ENCODE measurements at regions not wholly inside any gene's neighbourhood (a gene's known extent, or its start where the extent isn't known, plus 50 kb on each side); places are given as distances from the start of the nearest gene placed in this dataset.

DNA sequence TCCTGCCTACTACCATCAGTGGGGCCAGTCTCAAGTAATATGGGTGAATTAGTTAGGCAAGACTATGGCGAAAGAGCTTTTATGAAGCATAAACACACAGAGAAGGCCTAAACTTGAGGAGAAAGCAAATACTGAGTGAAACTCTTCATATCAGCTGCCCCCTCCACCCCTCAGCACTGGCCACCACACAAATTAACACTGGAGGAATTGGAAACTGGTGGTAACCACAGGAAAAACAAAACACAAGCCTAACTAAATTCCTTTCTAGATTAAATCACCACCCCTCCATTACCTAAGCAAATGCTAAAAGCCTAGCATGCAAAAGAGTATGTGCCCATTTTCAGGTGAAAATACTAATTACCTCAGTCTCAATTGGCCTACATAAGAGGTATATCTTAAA lies 774.7 kb upstream of the NECTIN3 start:
- Histone ChIP-seq H3K79me1 (replicated peaks; ENCODE audit: low read length, poor library complexity, severe bottlenecking) (no peaks in the 10 kb centered on the region), H3K4me2 (ENCODE audit: low read length, poor library complexity, severe bottlenecking) (no peak overlapping the region), H3K4me3 (ENCODE audit: insufficient read depth in 1 of 2, low read depth in 1 of 2, low read length in 2 of 2) (no peak overlapping the region), H4K91ac (ENCODE audit: low read length) (no peak overlapping the region), H3K27me3 (ENCODE audit: control insufficient read depth in 1 of 2, insufficient read depth in 1 of 2, low read length in 2 of 2) (no peaks in the 10 kb centered on the region), H2AK5ac (ENCODE audit: low read length, severe bottlenecking) (no peak overlapping the region), H2BK5ac (ENCODE audit: low read depth, low read length, poor library complexity, severe bottlenecking) (no peak overlapping the region), H3K18ac (ENCODE audit: low read depth in 1 of 2, low read length in 2 of 2) (no peak overlapping the region), H3K4ac (ENCODE audit: low read depth in 1 of 2, low read length in 2 of 2) (no peak overlapping the region), H2BK120ac (ENCODE audit: low read depth, low read length) (no peak overlapping the region), H4K8ac (ENCODE audit: low read length) (no peak overlapping the region), H2BK12ac (ENCODE audit: low read length in 2 of 2) (no peak overlapping the region), H3K4me1 (ENCODE audit: control insufficient read depth, insufficient read depth, low read depth, low read length) (no peaks in the 10 kb centered on the region), H2AFZ (ENCODE audit: low read depth, low read length) (no peak overlapping the region), H3K27ac (ENCODE audit: low read length, poor library complexity, severe bottlenecking) (no peak overlapping the region), H3K14ac (ENCODE audit: low read length in 2 of 2) (no peak overlapping the region), H3K9ac (ENCODE audit: low read length) (no peak overlapping the region), H3K9me3 (ENCODE audit: control insufficient read depth, low read length) (peaks cover 13% of the 10 kb centered on the region), H2BK15ac (ENCODE audit: low read depth, poor library complexity, severe bottlenecking) (no peak overlapping the region), H3K23ac (ENCODE audit: low read length in 2 of 2) (no peak overlapping the region), H3K36me3 (ENCODE audit: control insufficient read depth in 1 of 2, insufficient read depth in 2 of 2, low read depth in 1 of 2, low read length in 2 of 2) (no peaks in the 10 kb centered on the region)
- DNase-seq: peak; percentile 25
- WGBS: 89% methylated on average over 1 of the region's 1 CpG

DNA sequence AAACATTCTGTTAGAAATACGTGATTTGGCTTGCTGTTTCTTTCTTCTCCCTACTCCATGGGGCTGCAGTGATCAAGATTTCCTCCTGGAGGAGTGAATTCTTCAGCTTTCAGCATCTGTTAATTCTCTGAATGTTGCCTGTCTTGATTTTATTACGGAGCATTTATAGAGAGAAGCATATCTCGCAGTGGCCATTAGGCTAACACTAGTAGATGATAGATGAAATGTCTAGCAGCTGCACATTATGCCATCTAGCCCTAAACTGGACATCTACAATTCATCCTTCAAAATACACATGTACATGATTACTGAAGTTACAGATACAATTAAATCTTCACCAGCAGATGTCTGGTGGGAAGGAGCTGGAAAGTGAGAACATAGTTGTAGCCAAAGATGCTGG lies 769.8 kb upstream of the NECTIN3 start:
- Histone ChIP-seq H2AFZ (ENCODE audit: low read depth, low read length) (no peak overlapping the region), H3K36me3 (ENCODE audit: control insufficient read depth in 1 of 2, insufficient read depth in 2 of 2, low read depth in 1 of 2, low read length in 2 of 2) (no peaks in the 10 kb centered on the region), H2BK120ac (ENCODE audit: low read depth, low read length) (no peak overlapping the region), H3K23ac (ENCODE audit: low read length in 2 of 2) (no peak overlapping the region), H3K14ac (ENCODE audit: low read length in 2 of 2) (no peak overlapping the region), H3K18ac (ENCODE audit: low read depth in 1 of 2, low read length in 2 of 2) (no peak overlapping the region), H4K8ac (ENCODE audit: low read length) (no peak overlapping the region), H2BK12ac (ENCODE audit: low read length in 2 of 2) (no peak overlapping the region), H2AK5ac (ENCODE audit: low read length, severe bottlenecking) (no peak overlapping the region), H2BK5ac (ENCODE audit: low read depth, low read length, poor library complexity, severe bottlenecking) (no peak overlapping the region), H4K91ac (ENCODE audit: low read length) (no peak overlapping the region), H3K27ac (ENCODE audit: low read length, poor library complexity, severe bottlenecking) (no peak overlapping the region), H3K27me3 (ENCODE audit: control insufficient read depth in 1 of 2, insufficient read depth in 1 of 2, low read length in 2 of 2) (no peaks in the 10 kb centered on the region), H3K4me2 (ENCODE audit: low read length, poor library complexity, severe bottlenecking) (no peak overlapping the region), H2BK15ac (ENCODE audit: low read depth, poor library complexity, severe bottlenecking) (no peak overlapping the region), H3K9me3 (ENCODE audit: control insufficient read depth, low read length) (no peaks in the 10 kb centered on the region), H3K79me1 (replicated peaks; ENCODE audit: low read length, poor library complexity, severe bottlenecking) (no peaks in the 10 kb centered on the region), H3K4ac (ENCODE audit: low read depth in 1 of 2, low read length in 2 of 2) (no peak overlapping the region), H3K4me1 (ENCODE audit: control insufficient read depth, insufficient read depth, low read depth, low read length) (no peaks in the 10 kb centered on the region), H3K4me3 (ENCODE audit: insufficient read depth in 1 of 2, low read depth in 1 of 2, low read length in 2 of 2) (no peak overlapping the region), H3K9ac (ENCODE audit: low read length) (no peak overlapping the region)
- 100% methylated on average over 2 of the region's 3 CpGs for WGBS
- no peak for DNase-seq

DNA sequence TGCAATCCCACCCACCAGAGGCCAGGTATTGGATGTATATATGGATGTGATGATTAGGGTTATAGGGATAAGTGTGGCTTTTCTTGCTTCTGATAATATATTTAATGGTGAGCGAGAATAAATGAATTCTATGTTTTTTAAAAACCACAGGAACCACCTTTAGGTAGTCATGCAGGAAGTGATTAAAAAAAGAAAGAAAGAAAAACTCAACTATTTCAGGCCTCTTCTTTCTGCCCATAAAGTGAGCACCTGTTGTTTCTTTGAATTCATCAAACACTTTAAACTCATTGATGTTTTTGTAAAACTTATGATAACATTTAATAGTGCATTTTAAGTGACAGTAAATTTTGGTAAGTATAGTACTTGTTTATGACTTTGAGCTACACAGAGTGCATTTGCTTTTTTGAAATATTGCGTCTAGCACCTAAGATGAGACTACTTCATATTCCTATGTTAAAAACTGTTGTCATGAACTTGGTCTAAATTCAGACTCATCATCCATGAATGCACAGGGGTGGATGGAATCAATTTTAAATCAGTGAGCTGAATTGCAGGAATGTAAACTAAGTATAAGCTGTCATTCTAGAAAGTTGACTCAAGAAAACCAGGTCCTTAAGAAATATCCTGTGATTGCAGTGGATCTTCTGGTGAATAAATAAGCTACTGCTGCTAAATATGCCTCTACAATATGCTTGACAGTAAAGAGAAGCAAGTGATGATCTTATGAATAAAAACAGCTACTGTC lies 764.4 kb upstream of the NECTIN3 start:
- H3K27me3 ChIP-seq (ENCODE audit: control insufficient read depth in 1 of 2, insufficient read depth in 1 of 2, low read length in 2 of 2): no peaks in the 10 kb centered on the region
- whole genome bisulfite sequencing: 80% methylated on average over 1 of the region's 2 CpGs
- no peak overlapping the region for H2BK120ac ChIP-seq (ENCODE audit: low read depth, low read length)
- no peak overlapping the region for H2AFZ ChIP-seq (ENCODE audit: low read depth, low read length)
- no peaks in the 10 kb centered on the region for H3K36me3 ChIP-seq (ENCODE audit: control insufficient read depth in 1 of 2, insufficient read depth in 2 of 2, low read depth in 1 of 2, low read length in 2 of 2)
- no peak overlapping the region for H3K23ac ChIP-seq (ENCODE audit: low read length in 2 of 2)
- no peak overlapping the region for H3K4ac ChIP-seq (ENCODE audit: low read depth in 1 of 2, low read length in 2 of 2)
- no peak overlapping the region for H3K4me2 ChIP-seq (ENCODE audit: low read length, poor library complexity, severe bottlenecking)
- no peak overlapping the region for H3K27ac ChIP-seq (ENCODE audit: low read length, poor library complexity, severe bottlenecking)
- no peak overlapping the region for H4K91ac ChIP-seq (ENCODE audit: low read length)
- H3K9ac ChIP-seq (ENCODE audit: low read length): no peak overlapping the region
- no peak overlapping the region for H2BK5ac ChIP-seq (ENCODE audit: low read depth, low read length, poor library complexity, severe bottlenecking)
- no peaks in the 10 kb centered on the region for H3K4me1 ChIP-seq (ENCODE audit: control insufficient read depth, insufficient read depth, low read depth, low read length)
- H2BK15ac ChIP-seq (ENCODE audit: low read depth, poor library complexity, severe bottlenecking): no peak overlapping the region
- peak; percentile 14 for DNase-seq
- H3K14ac ChIP-seq (ENCODE audit: low read length in 2 of 2): no peak overlapping the region
- no peak overlapping the region for H3K18ac ChIP-seq (ENCODE audit: low read depth in 1 of 2, low read length in 2 of 2)
- no peak overlapping the region for H2AK5ac ChIP-seq (ENCODE audit: low read length, severe bottlenecking)
- no peaks in the 10 kb centered on the region for H3K9me3 ChIP-seq (ENCODE audit: control insufficient read depth, low read length)
- no peak overlapping the region for H3K4me3 ChIP-seq (ENCODE audit: insufficient read depth in 1 of 2, low read depth in 1 of 2, low read length in 2 of 2)
- H3K79me1 ChIP-seq (replicated peaks; ENCODE audit: low read length, poor library complexity, severe bottlenecking): no peaks in the 10 kb centered on the region
- no peak overlapping the region for H4K8ac ChIP-seq (ENCODE audit: low read length)
- H2BK12ac ChIP-seq (ENCODE audit: low read length in 2 of 2): no peak overlapping the region

DNA sequence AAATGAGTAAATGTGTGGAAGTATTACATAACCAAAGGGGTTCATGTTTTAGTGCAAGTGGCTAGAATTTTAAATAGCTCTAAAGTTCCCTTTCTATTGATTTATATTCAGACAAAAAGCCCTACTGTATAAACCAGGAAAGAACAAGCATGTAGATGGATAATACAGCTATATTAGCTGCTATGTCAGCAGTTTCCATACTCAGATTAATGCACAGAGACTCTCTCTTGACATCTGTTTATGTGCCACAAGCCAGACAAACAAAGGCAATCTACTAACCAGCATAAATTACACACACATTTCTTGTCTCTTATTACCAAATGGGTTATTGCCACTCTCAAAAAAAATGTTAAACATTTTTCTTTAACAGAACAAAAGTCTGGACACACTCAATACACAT lies 760.1 kb upstream of the NECTIN3 start:
- Histone ChIP-seq H3K79me1 (replicated peaks; ENCODE audit: low read length, poor library complexity, severe bottlenecking) (no peaks in the 10 kb centered on the region), H3K23ac (ENCODE audit: low read length in 2 of 2) (no peak overlapping the region), H4K91ac (ENCODE audit: low read length) (no peak overlapping the region)

More for the DNA sequence above, 760.1 kb upstream of the NECTIN3 start:
- no peak overlapping the region for H3K4me2 ChIP-seq (ENCODE audit: low read length, poor library complexity, severe bottlenecking)
- no peak overlapping the region for H3K14ac ChIP-seq (ENCODE audit: low read length in 2 of 2)
- no peak overlapping the region for H2AFZ ChIP-seq (ENCODE audit: low read depth, low read length)
- no peak overlapping the region for H2AK5ac ChIP-seq (ENCODE audit: low read length, severe bottlenecking)
- no peak overlapping the region for H2BK12ac ChIP-seq (ENCODE audit: low read length in 2 of 2)
- H3K4me3 ChIP-seq (ENCODE audit: insufficient read depth in 1 of 2, low read depth in 1 of 2, low read length in 2 of 2): no peak overlapping the region
- no peaks in the 10 kb centered on the region for H3K9me3 ChIP-seq (ENCODE audit: control insufficient read depth, low read length)
- H3K27ac ChIP-seq (ENCODE audit: low read length, poor library complexity, severe bottlenecking): no peak overlapping the region
- no peak overlapping the region for H3K4ac ChIP-seq (ENCODE audit: low read depth in 1 of 2, low read length in 2 of 2)
- H3K27me3 ChIP-seq (ENCODE audit: control insufficient read depth in 1 of 2, insufficient read depth in 1 of 2, low read length in 2 of 2): no peaks in the 10 kb centered on the region
- no peaks in the 10 kb centered on the region for H3K36me3 ChIP-seq (ENCODE audit: control insufficient read depth in 1 of 2, insufficient read depth in 2 of 2, low read depth in 1 of 2, low read length in 2 of 2)
- no peak overlapping the region for H3K9ac ChIP-seq (ENCODE audit: low read length)
- no peaks in the 10 kb centered on the region for H3K4me1 ChIP-seq (ENCODE audit: control insufficient read depth, insufficient read depth, low read depth, low read length)
- H3K18ac ChIP-seq (ENCODE audit: low read depth in 1 of 2, low read length in 2 of 2): no peak overlapping the region
- no peak overlapping the region for H2BK5ac ChIP-seq (ENCODE audit: low read depth, low read length, poor library complexity, severe bottlenecking)
- no peak overlapping the region for H2BK15ac ChIP-seq (ENCODE audit: low read depth, poor library complexity, severe bottlenecking)
- no peak overlapping the region for H4K8ac ChIP-seq (ENCODE audit: low read length)
- no peak overlapping the region for H2BK120ac ChIP-seq (ENCODE audit: low read depth, low read length)
- no peak for DNase-seq

All from mesenchymal stem cell (in vitro differentiated cells and primary cell).